Prostate gland (tissue), 2 donors: ENCODE measurements at regions not wholly inside any gene's neighbourhood (a gene's known extent, or its start where the extent isn't known, plus 50 kb on each side); places are given as distances from the start of the nearest gene placed in this dataset.

Experiments
- POLR2A ChIP-seq: fragments of 450-650 bp; IDR thresholded peaks from one replicate; pipeline ENCODE4 v1.6.1; 2016; ENCODE audit warnings: antibody characterized with exemption, mild to moderate bottlenecking
- TF ChIP-seq, protein P1 (sequence below), 4 experiments: fragments of 200-600 bp in 2 of 4; fragments of 450-650 bp in 2 of 4; sonication (generic) in 2 of 4; IDR thresholded peaks; 1 replicate in 3 of 4; 2 replicates in 1 of 4; pipeline ENCODE4 v1.5.1; 2016 to 2019; ENCODE audit warnings: antibody characterized with exemption in 4 of 4, mild to moderate bottlenecking in 2 of 4, moderate library complexity in 2 of 4

DNA sequence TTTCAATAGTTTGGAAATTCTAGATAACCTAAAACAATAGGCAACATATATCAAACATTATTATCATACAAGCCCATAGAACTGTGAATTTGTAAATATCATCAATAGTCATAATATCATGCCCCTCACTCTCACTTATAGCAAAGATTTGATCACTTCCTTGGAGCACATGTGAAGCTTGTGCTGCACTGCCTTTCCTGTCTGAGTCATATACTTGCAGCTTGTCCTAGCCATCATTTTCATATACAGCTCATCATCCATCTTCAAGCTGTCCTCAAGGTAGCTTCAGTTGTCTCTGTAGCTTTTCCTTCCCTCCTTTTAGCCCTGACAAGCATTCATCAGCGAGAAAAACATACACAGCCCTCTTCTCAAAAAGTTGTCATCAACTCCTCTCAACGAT lies 746.5 kb upstream of the FOXG1 start:
- TF ChIP-seq, protein P1, sequence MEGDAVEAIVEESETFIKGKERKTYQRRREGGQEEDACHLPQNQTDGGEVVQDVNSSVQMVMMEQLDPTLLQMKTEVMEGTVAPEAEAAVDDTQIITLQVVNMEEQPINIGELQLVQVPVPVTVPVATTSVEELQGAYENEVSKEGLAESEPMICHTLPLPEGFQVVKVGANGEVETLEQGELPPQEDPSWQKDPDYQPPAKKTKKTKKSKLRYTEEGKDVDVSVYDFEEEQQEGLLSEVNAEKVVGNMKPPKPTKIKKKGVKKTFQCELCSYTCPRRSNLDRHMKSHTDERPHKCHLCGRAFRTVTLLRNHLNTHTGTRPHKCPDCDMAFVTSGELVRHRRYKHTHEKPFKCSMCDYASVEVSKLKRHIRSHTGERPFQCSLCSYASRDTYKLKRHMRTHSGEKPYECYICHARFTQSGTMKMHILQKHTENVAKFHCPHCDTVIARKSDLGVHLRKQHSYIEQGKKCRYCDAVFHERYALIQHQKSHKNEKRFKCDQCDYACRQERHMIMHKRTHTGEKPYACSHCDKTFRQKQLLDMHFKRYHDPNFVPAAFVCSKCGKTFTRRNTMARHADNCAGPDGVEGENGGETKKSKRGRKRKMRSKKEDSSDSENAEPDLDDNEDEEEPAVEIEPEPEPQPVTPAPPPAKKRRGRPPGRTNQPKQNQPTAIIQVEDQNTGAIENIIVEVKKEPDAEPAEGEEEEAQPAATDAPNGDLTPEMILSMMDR (IDR thresholded peaks at IDR 0.05) = no peak
- no peak for TF ChIP-seq POLR2A
